Hematopoietic multipotent progenitor cell treated with erythropoietin and hydrocortisone succinate and interleukin-3 and kit ligand, for 6 days (in vitro differentiated cells): ENCODE measurements at regions not wholly inside any gene's neighbourhood (a gene's known extent, or its start where the extent isn't known, plus 50 kb on each side); places are given as distances from the start of the nearest gene placed in this dataset.
"Not testable (repeated sequence)": the region's sequence is repeated elsewhere in the genome, so short reads cannot be mapped to it uniquely, and the experiment has no call there.

ENCODE experiments used
- DNase-seq: peaks from one replicate; pipeline ENCODE4 v3.0.0-alpha.2; 2015

GRCh38 chr12:46487567-46488131 is 115.1 kb upstream of the SLC38A2 start:
- DNase-seq: peak; percentile 32

- DNase-seq: no peak
Observed at GRCh38 chr12:46486588-46486987, 114.0 kb upstream of the SLC38A2 start.

GRCh38 chr12:46485853-46486252 is 113.3 kb upstream of the SLC38A2 start:
- DNase-seq: no peak

GRCh38 chr12:46484396-46485061 is 112.0 kb upstream of the SLC38A2 start:
- no peak for DNase-seq

- DNase-seq: peak; percentile 34
Observed at GRCh38 chr12:46483572-46484395, 111.2 kb upstream of the SLC38A2 start.

- no peak for DNase-seq
Observed at GRCh38 chr12:46480724-46481123, 108.2 kb upstream of the SLC38A2 start.

- no peak for DNase-seq
Observed at GRCh38 chr12:46480316-46480715, 107.7 kb upstream of the SLC38A2 start.

GRCh38 chr12:46478123-46478522 is 105.5 kb upstream of the SLC38A2 start:
- DNase-seq: no peak

GRCh38 chr12:46477541-46477940 is 105.0 kb upstream of the SLC38A2 start:
- DNase-seq: no peak

- DNase-seq: no peak
Observed at GRCh38 chr12:46475972-46476645, 103.5 kb upstream of the SLC38A2 start.

GRCh38 chr12:46474385-46474784 is 101.8 kb upstream of the SLC38A2 start:
- DNase-seq: not testable (repeated sequence)

GRCh38 chr12:46473634-46474329 is 101.2 kb upstream of the SLC38A2 start:
- peak; percentile 63 for DNase-seq

- DNase-seq: peak; percentile 20
Observed at GRCh38 chr12:46472893-46473633, 100.5 kb upstream of the SLC38A2 start.

GRCh38 chr12:46472144-46472705 is 99.7 kb upstream of the SLC38A2 start:
- no peak for DNase-seq

GRCh38 chr12:46471404-46471803 is 98.8 kb upstream of the SLC38A2 start:
- DNase-seq: no peak

- DNase-seq: no peak
Observed at GRCh38 chr12:46470975-46471374, 98.4 kb upstream of the SLC38A2 start.

- DNase-seq: peak; percentile 31
Observed at GRCh38 chr12:46470036-46470627, 97.6 kb upstream of the SLC38A2 start.

- DNase-seq: no peak
Observed at GRCh38 chr12:46468813-46469212, 96.2 kb upstream of the SLC38A2 start.

GRCh38 chr12:46468160-46468559 is 95.6 kb upstream of the SLC38A2 start:
- DNase-seq: no peak

GRCh38 chr12:46465307-46465706 is 92.7 kb upstream of the SLC38A2 start:
- DNase-seq: no peak

- no peak for DNase-seq
Observed at GRCh38 chr12:46464863-46465262, 92.3 kb upstream of the SLC38A2 start.
